GM12864 (cell line): ENCODE measurements at regions not wholly inside any gene's neighbourhood (a gene's known extent, or its start where the extent isn't known, plus 50 kb on each side); places are given as distances from the start of the nearest gene placed in this dataset.

Experiments used
- DNase-seq: peaks from one replicate; pipeline ENCODE4 v3.0.0-alpha.2; 2011; ENCODE audit warnings: low read depth
- H3K4me3 ChIP-seq: 2 replicates; pipeline ENCODE4 v1.5.1; 2011; ENCODE audit warnings: mild to moderate bottlenecking, low read depth, low read length, control low read depth
- TF ChIP-seq, protein P1 (sequence below): IDR thresholded peaks from 2 replicates; pipeline ENCODE4 v1.5.1; 2011; ENCODE audit warnings: low read depth, mild to moderate bottlenecking, moderate library complexity, low read length, control low read depth, inconsistent platforms; ENCODE audit errors: missing control alignments

DNA sequence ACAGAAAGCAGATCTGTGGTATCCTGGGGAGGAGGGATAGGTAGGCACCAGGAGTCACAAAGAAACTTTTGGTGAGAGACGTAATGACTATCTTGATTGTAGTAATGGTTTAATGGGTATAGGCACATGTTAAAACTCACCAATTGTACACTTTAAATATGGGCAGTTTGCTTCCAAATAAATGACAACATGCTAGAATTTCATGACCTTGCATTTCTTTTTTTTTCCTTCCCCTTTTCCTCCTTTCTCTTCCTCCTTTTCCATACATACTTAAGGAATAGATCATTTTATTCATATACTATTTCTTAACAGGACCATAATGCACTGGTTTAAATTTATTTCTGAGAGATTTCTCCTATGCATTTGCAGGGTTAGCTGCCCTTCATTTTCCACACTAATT lies 341.8 kb downstream of the TMEM182 start:
- TF ChIP-seq, protein P1, sequence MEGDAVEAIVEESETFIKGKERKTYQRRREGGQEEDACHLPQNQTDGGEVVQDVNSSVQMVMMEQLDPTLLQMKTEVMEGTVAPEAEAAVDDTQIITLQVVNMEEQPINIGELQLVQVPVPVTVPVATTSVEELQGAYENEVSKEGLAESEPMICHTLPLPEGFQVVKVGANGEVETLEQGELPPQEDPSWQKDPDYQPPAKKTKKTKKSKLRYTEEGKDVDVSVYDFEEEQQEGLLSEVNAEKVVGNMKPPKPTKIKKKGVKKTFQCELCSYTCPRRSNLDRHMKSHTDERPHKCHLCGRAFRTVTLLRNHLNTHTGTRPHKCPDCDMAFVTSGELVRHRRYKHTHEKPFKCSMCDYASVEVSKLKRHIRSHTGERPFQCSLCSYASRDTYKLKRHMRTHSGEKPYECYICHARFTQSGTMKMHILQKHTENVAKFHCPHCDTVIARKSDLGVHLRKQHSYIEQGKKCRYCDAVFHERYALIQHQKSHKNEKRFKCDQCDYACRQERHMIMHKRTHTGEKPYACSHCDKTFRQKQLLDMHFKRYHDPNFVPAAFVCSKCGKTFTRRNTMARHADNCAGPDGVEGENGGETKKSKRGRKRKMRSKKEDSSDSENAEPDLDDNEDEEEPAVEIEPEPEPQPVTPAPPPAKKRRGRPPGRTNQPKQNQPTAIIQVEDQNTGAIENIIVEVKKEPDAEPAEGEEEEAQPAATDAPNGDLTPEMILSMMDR, result no peak
- DNase-seq, result no peak
- no peak overlapping the region for H3K4me3 ChIP-seq

DNA sequence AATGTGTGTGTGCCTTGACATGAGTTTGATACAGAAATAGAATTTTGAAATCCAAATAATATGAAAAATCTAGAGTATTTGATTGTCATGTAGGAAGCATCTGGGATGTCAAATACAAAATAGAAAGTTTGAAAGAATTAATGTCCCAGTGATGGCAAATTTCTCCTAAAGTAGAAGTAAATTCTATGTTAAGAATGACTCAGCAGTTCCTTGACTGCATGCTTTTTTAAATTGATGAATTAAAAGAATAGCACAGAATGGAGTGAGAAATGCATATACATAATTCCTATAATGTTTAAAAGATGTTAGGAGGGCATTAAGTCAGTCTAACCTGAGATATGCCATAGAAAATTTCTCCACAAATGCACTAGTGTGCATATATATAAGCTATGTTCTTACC lies 357.5 kb downstream of the TMEM182 start:
- H3K4me3 ChIP-seq, result no peak overlapping the region
- DNase-seq, result no peak
- TF ChIP-seq, protein P1, result no peak

DNA sequence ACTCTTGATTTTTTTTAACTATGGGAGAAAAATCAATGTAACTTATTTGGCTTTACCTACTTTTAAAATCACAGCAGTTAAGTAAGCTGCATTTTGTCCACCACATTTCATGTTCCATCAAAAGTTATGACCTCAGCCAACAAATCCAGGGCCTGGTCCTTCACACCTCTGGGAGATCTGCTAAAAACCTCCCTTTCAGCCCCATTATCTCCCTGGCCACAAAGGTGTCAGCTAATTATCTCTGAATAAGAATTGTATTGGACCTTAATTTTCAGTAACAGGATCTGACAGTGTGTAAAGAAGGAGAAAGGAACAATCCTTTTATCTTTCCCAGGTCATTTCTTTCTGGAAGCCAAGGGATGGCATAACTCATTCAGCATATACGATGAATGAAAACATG lies 359.3 kb downstream of the TMEM182 start:
- no peak for DNase-seq
- TF ChIP-seq, protein P1, result no peak
- H3K4me3 ChIP-seq, result no peak overlapping the region

DNA sequence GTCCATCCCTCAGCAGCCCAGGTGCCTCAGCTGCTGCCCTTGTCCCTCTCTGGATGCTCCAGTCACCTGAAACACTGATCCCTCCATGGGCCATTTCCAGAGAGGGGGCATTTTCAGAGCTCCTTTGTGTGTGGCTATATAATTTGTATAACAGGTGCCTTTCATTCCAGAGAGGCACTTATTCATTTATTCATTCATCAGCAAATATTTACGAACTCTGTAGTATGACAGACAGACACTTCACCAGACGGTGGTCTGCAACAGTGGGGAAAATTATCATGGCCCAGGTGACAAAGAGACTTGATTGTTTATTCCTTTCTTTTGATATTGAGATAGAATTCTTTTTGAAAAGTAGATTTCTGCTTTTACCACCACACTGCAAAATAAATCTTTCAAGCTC lies 361.7 kb downstream of the TMEM182 start:
- no peak for DNase-seq
- H3K4me3 ChIP-seq, result no peak overlapping the region
- TF ChIP-seq, protein P1, result no peak

DNA sequence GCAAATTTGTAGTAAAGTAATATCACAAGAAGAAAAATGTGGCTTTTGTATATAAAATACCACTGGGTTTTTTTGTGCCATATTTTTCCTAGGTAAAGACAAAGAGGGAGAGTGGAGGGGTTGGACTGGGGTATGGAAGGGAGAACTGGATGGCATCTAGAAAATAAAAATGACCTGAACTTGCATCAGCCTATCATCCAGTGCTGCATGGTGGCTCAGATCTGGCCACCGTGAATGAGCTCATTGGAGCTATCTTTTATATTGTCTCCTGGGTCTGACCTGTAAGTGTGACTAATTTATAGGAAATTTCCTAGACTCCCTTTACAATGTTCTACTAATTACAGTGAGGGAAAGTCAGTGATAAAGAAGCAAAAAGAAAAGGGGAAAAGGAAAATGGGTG lies 369.0 kb downstream of the TMEM182 start:
- TF ChIP-seq, protein P1, result no peak
- no peak for DNase-seq
- H3K4me3 ChIP-seq, result no peak overlapping the region

DNA sequence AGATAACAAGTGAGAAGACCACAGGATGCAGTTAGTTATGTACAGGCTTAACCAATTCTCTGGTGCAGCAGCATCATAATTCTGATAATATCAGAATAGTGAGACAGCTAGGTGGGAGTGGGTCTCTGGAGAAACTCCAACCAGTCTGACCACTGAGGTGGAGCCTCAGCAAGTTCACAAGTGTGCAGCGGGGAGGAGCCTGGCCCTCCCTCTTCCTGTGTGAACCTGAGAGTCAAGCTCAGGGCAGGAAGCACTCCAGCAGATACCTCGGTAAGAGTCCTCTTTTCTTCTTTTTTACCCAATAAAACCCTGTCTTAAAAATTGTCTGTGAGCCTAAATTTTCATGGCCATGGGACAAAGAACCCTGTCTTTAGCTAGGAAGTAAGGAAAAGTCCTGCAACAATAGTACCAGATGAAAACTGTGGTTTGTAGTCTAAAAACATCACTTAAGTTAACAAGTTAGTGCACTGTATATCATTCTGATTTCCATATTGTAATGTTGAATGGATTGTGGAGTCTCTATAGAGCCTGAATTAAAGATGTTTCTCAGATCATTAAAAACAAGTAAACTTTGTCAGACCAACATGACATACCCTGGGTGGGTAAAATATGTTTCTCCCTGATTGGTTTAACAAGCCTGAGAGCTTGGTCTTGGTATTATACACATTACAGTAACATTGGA lies 370.8 kb downstream of the TMEM182 start:
- no peak overlapping the region for H3K4me3 ChIP-seq
- TF ChIP-seq, protein P1, result no peak
- no peak for DNase-seq

DNA sequence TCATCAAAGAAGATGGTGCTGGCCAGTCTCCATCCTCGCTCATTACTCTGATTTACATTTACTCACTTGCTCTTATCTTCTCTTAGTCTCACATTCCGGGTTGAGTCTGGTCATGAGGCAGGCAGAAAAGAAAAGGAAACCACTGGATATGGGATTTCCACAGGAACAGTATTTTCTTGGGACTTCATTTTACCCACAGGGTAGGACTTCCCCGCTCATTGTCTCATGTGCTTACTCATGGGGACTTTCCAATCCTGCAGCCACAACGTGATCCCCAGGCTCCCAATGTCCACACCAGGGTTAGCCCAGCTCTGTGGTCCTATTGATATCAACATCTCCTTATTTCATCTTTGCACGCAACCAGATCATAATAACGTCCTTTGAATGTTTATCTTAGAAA lies 373.8 kb downstream of the TMEM182 start:
- TF ChIP-seq, protein P1, result no peak
- no peak overlapping the region for H3K4me3 ChIP-seq
- DNase-seq, result no peak
